OCI-LY7 (cell line): ENCODE measurements at regions not wholly inside any gene's neighbourhood (a gene's known extent, or its start where the extent isn't known, plus 50 kb on each side); places are given as distances from the start of the nearest gene placed in this dataset.

Source experiments
- CTCF ChIP-seq: fragments of 200-600 bp; sonication (generic); conservative IDR thresholded peaks from 2 replicates; pipeline ENCODE4 v1.5.1; 2014; ENCODE audit warnings: mild to moderate bottlenecking, antibody characterized with exemption, low read length, moderate library complexity, mixed read lengths
- EZH2phosphoT487 ChIP-seq: fragments of 200-600 bp; sonication (generic); IDR thresholded peaks from 2 replicates; pipeline ENCODE4 v1.6.1; 2018; ENCODE audit warnings: low read depth, borderline replicate concordance, mild to moderate bottlenecking, mixed run types, antibody characterized with exemption, low read length, moderate library complexity, mixed read lengths

GRCh38 chr3:151538456-151539393 lies 77.9 kb upstream of the IGSF10 start:
- TF ChIP-seq CTCF (no peak), EZH2phosphoT487 (no peak)
